Neural cell (in vitro differentiated cells): ENCODE measurements at regions not wholly inside any gene's neighbourhood (a gene's known extent, or its start where the extent isn't known, plus 50 kb on each side); places are given as distances from the start of the nearest gene placed in this dataset.

Experiments used
- H2AFZ ChIP-seq: fragments of 200-600, 300-800 bp; sonication (generic), shearing (Covaris generic); 2 replicates; pipeline ENCODE4 v1.6.0; 2014; ENCODE audit warnings: low read depth, mild to moderate bottlenecking, antibody characterized with exemption, low read length, moderate library complexity
- H3F3A ChIP-seq: fragments of 200-600 bp; shearing (Covaris generic); 2 replicates; pipeline ENCODE4 v1.6.1; 2016; ENCODE audit warnings: mild to moderate bottlenecking, moderate library complexity, mixed read lengths, antibody characterized with exemption, low read length; ENCODE audit not compliant: insufficient read depth, poor library complexity, severe bottlenecking
- H3K27ac ChIP-seq: fragments of 200-600, 300-800 bp; sonication (generic), shearing (Covaris generic); 2 replicates; pipeline ENCODE4 v1.5.1; 2014; ENCODE audit warnings: mild to moderate bottlenecking, low read length, moderate library complexity
- H3K27me3 ChIP-seq: fragments of 300-800, 200-600 bp; sonication (generic), shearing (Covaris generic); 2 replicates; pipeline ENCODE4 v1.6.0; 2014; ENCODE audit warnings: mild to moderate bottlenecking, low read depth, low read length, moderate library complexity; ENCODE audit not compliant: insufficient read depth
- H3K36me3 ChIP-seq: fragments of 300-800, 200-600 bp; sonication (generic), shearing (Covaris generic); 2 replicates; pipeline ENCODE4 v1.5.1; 2014; ENCODE audit warnings: mild to moderate bottlenecking, antibody characterized with exemption, low read length, moderate library complexity; ENCODE audit not compliant: insufficient read depth
- H3K4me2 ChIP-seq: fragments of 300-800, 200-600 bp; sonication (generic), shearing (Covaris generic); 2 replicates; pipeline ENCODE4 v1.6.0; 2014; ENCODE audit warnings: mild to moderate bottlenecking, low read length
- H3K4me3 ChIP-seq: fragments of 300-800, 200-600 bp; sonication (generic), shearing (Covaris generic); 2 replicates; pipeline ENCODE4 v1.5.1; 2014; ENCODE audit warnings: mild to moderate bottlenecking, low read length, moderate library complexity
- H3K79me2 ChIP-seq: fragments of 200-600 bp; shearing (Covaris generic); replicated peaks from 2 replicates; pipeline ENCODE4 v1.6.0; 2014; ENCODE audit warnings: mild to moderate bottlenecking, low read length, moderate library complexity; ENCODE audit not compliant: insufficient read depth
- H3K9ac ChIP-seq: fragments of 300-800, 200-600 bp; sonication (generic), shearing (Covaris generic); 2 replicates; pipeline ENCODE4 v1.6.1; 2016; ENCODE audit warnings: mild to moderate bottlenecking, low read length, mixed read lengths
- H3K9me2 ChIP-seq: fragments of 200-600 bp; shearing (Covaris generic); 2 replicates; pipeline ENCODE4 v1.6.1; 2016; ENCODE audit warnings: mild to moderate bottlenecking, low read length, mixed read lengths; ENCODE audit not compliant: insufficient read depth
- H3K9me3 ChIP-seq: fragments of 200-600, 300-800 bp; sonication (generic), shearing (Covaris generic); 2 replicates; pipeline ENCODE4 v1.6.1; 2016; ENCODE audit warnings: mild to moderate bottlenecking, mixed run types, low read length, moderate library complexity, mixed read lengths
- H4K20me1 ChIP-seq: fragments of 200-600 bp; shearing (Covaris generic); 2 replicates; pipeline ENCODE4 v1.6.1; 2016; ENCODE audit warnings: mild to moderate bottlenecking, mixed run types; ENCODE audit not compliant: insufficient read depth
- EP300 ChIP-seq: fragments of 450-650 bp; conservative IDR thresholded peaks from 2 replicates; pipeline ENCODE4 v1.6.1; 2014; ENCODE audit warnings: antibody characterized with exemption, mild to moderate bottlenecking, moderate library complexity; ENCODE audit not compliant: poor library complexity, severe bottlenecking
- EZH2 ChIP-seq: fragments of 200-600, 300-800 bp; shearing (Covaris generic), sonication (generic); IDR thresholded peaks from 2 replicates; pipeline ENCODE4 v1.6.1; 2014; ENCODE audit warnings: antibody characterized with exemption, low read length, borderline replicate concordance, mild to moderate bottlenecking; ENCODE audit not compliant: insufficient read depth, poor library complexity, severe bottlenecking
- MXI1 ChIP-seq: fragments of 450-650 bp; conservative IDR thresholded peaks from 2 replicates; pipeline ENCODE4 v1.6.1; 2014; ENCODE audit warnings: antibody characterized with exemption, mild to moderate bottlenecking; ENCODE audit not compliant: poor library complexity, severe bottlenecking
- POLR2AphosphoS5 ChIP-seq: IDR thresholded peaks from 2 replicates; pipeline ENCODE4 v1.6.1; 2012
- RAD21 ChIP-seq: fragments of 450-650 bp; conservative IDR thresholded peaks from 2 replicates; pipeline ENCODE4 v1.6.1; 2014; ENCODE audit warnings: antibody characterized with exemption, mild to moderate bottlenecking, moderate library complexity
- SMC3 ChIP-seq: fragments of 450-650 bp; conservative IDR thresholded peaks from 2 replicates; pipeline ENCODE4 v1.6.1; 2014; ENCODE audit warnings: antibody characterized with exemption, mild to moderate bottlenecking, moderate library complexity; ENCODE audit not compliant: poor library complexity
- TAF1 ChIP-seq: IDR thresholded peaks from 2 replicates; pipeline ENCODE4 v1.6.1; 2012; ENCODE audit warnings: low read depth
- TF ChIP-seq, protein P1 (sequence below): IDR thresholded peaks from 2 replicates; pipeline ENCODE4 v1.6.1; 2012; ENCODE audit warnings: borderline replicate concordance
- TF ChIP-seq, protein P2 (sequence below): fragments of 450-650 bp; IDR thresholded peaks from 2 replicates; pipeline ENCODE4 v1.5.1; 2014; ENCODE audit warnings: antibody characterized with exemption, mild to moderate bottlenecking, moderate library complexity; ENCODE audit not compliant: poor library complexity, severe bottlenecking

DNA sequence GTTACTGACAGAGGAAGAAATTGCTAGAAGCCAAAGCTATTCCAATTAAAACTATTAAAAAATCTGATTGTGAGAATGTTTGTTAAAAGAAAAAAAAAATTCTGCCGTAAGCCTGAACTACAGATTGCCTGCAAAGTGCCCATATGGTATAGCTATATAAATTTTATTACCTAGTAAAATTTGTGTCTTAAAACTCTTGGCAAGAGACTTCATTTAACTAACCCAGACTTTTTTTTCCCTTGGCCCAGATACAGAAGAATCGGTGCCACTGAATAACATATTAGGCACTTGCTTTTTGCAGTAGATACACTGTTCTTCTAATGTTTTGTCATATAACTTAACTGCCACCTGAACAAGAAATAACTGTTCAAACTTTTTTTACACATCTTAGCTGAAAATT is 125.5 kb downstream of the RPS29 start:
- no peak for TF ChIP-seq MXI1
- Histone ChIP-seq H3K9ac (no peak overlapping the region), H3K79me2 (no peaks in the 10 kb centered on the region), H3K27me3 (no peaks in the 10 kb centered on the region), H3K9me3 (no peaks in the 10 kb centered on the region), H3K36me3 (no peaks in the 10 kb centered on the region), H3K4me2 (no peak overlapping the region), H4K20me1 (no peaks in the 10 kb centered on the region), H3F3A (no peaks in the 10 kb centered on the region), H3K27ac (no peak overlapping the region), H3K9me2 (no peaks in the 10 kb centered on the region), H3K4me3 (no peak overlapping the region), H2AFZ (no peak overlapping the region)

DNA sequence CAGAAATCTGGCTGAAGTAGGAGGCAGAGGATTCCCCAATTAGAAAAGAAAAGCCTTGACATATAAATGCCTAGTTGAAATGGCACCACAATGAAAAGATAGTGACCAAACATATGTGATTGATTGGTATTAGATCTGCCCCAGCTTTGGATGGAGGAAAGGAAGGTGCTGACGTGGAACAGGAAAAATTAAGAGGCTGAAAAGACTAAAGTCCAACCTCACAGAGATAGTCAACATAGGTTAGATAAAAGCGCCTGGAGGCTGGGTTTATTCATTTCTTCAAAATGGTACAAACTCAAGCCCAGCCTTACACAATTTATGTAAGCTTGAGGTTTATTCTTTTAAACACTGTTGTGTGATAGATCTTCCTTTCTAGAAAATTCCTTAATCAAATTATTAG is 129.6 kb downstream of the RPS29 start:
- TF ChIP-seq EP300 (no peak), MXI1 (no peak), EZH2 (no peak), POLR2AphosphoS5 (no peak), TAF1 (no peak), SMC3 (no peak)
- TF ChIP-seq, protein P1, sequence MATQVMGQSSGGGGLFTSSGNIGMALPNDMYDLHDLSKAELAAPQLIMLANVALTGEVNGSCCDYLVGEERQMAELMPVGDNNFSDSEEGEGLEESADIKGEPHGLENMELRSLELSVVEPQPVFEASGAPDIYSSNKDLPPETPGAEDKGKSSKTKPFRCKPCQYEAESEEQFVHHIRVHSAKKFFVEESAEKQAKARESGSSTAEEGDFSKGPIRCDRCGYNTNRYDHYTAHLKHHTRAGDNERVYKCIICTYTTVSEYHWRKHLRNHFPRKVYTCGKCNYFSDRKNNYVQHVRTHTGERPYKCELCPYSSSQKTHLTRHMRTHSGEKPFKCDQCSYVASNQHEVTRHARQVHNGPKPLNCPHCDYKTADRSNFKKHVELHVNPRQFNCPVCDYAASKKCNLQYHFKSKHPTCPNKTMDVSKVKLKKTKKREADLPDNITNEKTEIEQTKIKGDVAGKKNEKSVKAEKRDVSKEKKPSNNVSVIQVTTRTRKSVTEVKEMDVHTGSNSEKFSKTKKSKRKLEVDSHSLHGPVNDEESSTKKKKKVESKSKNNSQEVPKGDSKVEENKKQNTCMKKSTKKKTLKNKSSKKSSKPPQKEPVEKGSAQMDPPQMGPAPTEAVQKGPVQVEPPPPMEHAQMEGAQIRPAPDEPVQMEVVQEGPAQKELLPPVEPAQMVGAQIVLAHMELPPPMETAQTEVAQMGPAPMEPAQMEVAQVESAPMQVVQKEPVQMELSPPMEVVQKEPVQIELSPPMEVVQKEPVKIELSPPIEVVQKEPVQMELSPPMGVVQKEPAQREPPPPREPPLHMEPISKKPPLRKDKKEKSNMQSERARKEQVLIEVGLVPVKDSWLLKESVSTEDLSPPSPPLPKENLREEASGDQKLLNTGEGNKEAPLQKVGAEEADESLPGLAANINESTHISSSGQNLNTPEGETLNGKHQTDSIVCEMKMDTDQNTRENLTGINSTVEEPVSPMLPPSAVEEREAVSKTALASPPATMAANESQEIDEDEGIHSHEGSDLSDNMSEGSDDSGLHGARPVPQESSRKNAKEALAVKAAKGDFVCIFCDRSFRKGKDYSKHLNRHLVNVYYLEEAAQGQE = no peak
- TF ChIP-seq, protein P2, sequence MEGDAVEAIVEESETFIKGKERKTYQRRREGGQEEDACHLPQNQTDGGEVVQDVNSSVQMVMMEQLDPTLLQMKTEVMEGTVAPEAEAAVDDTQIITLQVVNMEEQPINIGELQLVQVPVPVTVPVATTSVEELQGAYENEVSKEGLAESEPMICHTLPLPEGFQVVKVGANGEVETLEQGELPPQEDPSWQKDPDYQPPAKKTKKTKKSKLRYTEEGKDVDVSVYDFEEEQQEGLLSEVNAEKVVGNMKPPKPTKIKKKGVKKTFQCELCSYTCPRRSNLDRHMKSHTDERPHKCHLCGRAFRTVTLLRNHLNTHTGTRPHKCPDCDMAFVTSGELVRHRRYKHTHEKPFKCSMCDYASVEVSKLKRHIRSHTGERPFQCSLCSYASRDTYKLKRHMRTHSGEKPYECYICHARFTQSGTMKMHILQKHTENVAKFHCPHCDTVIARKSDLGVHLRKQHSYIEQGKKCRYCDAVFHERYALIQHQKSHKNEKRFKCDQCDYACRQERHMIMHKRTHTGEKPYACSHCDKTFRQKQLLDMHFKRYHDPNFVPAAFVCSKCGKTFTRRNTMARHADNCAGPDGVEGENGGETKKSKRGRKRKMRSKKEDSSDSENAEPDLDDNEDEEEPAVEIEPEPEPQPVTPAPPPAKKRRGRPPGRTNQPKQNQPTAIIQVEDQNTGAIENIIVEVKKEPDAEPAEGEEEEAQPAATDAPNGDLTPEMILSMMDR = no peak
- Histone ChIP-seq H4K20me1 (no peaks in the 10 kb centered on the region), H3K27ac (no peak overlapping the region), H3K4me2 (no peak overlapping the region), H3K9ac (no peak overlapping the region), H3K9me3 (no peaks in the 10 kb centered on the region), H3K27me3 (no peaks in the 10 kb centered on the region), H3K79me2 (no peaks in the 10 kb centered on the region), H3F3A (no peaks in the 10 kb centered on the region), H2AFZ (no peak overlapping the region), H3K36me3 (no peaks in the 10 kb centered on the region), H3K9me2 (no peaks in the 10 kb centered on the region), H3K4me3 (no peak overlapping the region)

DNA sequence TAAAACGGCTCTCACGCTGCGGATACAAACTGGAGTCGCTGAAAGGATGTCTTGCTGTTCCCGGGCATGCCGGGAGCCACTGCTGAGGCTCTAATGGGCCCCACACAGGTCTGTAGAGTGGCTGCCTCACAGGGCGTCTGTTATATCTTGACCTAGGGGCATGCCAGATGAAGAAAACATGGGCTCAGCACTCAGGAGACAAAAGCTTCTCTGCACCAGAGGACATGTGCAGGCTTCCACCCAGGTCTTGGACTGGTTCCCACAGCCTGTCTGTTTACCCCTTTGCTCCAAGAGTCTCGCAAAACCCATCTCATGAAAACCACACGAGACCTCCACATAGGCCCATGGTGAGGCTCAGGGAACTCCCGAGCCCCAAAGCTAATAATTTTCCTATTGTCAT is 134.2 kb downstream of the RPS29 start:
- Histone ChIP-seq H3K79me2 (no peaks in the 10 kb centered on the region), H2AFZ (no peak overlapping the region), H3K9ac (no peak overlapping the region), H3K9me2 (no peaks in the 10 kb centered on the region), H3K4me2 (no peak overlapping the region), H4K20me1 (no peaks in the 10 kb centered on the region), H3K4me3 (no peak overlapping the region), H3K27me3 (no peaks in the 10 kb centered on the region), H3K27ac (no peak overlapping the region), H3F3A (no peaks in the 10 kb centered on the region), H3K36me3 (no peaks in the 10 kb centered on the region), H3K9me3 (no peaks in the 10 kb centered on the region)
- TF ChIP-seq POLR2AphosphoS5 = no peak
- no peak for TF ChIP-seq EZH2
- TF ChIP-seq SMC3 = no peak
- TF ChIP-seq EP300 = no peak
- no peak for TF ChIP-seq RAD21
- TF ChIP-seq, protein P2 = no peak
- TF ChIP-seq, protein P1 = no peak
- TF ChIP-seq MXI1 = no peak
- TF ChIP-seq TAF1 = no peak
